ENCODE measurements at regions not wholly inside any gene's neighbourhood (a gene's known extent, or its start where the extent isn't known, plus 50 kb on each side); places are given as distances from the start of the nearest gene placed in this dataset.

- TF ChIP-seq CTCF (IDR thresholded peaks at IDR 0.05 in 4 of 5, conservative IDR thresholded peaks at IDR 0.05 in 1 of 5) (no peak), POLR2A (IDR thresholded peaks at IDR 0.05) (no peak)
Measured at GRCh38 chr10:130425169-130425568, 289.0 kb downstream of the GLRX3 start.
